NOMO-1 treated with dmso at 0.1 percent for 144 hours (cell line): ENCODE measurements at regions not wholly inside any gene's neighbourhood (a gene's known extent, or its start where the extent isn't known, plus 50 kb on each side); places are given as distances from the start of the nearest gene placed in this dataset.

Source experiments
- DNase-seq: peaks from one replicate; lab custom pipeline; 2025; ENCODE audit not compliant: unreplicated experiment; lab: John Stamatoyannopoulos, UW

DNA sequence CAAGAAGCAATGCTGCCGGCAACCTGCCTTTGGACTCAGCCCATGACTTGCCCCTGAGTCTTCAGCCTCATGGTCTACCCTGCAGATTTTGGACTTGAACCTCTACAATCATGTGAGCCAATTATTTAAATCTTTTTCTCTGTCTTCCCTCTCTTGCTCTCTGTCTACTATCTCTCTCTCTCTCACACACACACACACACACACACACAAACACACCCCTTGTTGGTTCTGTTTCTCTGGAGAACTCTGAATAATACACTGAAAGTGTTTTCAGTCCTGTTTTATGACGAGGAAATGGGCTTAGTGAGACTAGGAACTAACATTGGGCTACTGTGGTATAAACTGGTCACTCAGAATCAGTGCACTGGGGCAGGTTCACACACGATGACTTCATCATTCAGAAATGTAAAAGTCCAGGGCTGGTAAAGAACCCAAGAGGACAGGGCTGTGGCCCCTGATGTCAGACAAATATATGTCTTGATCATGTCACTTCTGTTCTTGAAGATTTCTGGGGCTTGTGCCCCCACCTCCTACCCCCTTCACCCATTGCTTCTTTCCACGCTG, 266.1 kb upstream of the SIX2 start:
- no peak for DNase-seq

DNA sequence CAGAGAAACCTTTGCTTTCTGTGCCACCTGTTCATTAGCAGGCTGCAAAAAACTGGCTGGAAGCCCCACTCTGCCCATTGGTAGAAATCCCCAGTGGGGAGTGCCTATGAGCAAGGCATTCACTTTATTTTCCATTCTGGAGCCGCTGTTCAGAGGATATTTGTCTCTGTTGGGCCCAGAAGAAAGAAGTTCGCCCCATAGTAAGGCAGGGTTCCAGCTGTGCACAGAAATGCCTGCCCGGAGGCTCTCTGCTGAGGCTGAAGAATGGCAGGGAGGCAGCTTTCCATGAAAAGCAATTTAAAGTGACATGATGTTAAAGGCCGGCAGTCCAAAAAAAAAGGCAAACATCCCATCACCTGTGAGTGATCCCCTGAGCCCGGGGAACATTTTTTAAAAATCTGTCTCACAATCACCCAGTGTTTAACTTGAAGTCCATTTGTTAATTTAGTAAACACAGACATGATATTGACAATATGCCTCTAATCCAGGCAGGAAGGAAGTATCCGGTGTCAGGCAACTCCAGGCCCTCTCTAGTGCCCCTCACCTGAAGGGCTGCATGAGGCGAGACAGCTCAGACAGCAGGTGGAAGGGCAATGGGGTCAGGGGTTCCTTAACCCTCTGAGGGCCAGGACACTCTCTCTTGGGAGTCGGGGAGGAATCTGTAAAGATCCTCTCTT, 265.1 kb upstream of the SIX2 start:
- no peak for DNase-seq

GRCh38 chr2:45273412-45274249, 264.4 kb upstream of the SIX2 start:
- DNase-seq: no peak

GRCh38 chr2:45272549-45273265, 263.5 kb upstream of the SIX2 start:
- DNase-seq: no peak

DNA sequence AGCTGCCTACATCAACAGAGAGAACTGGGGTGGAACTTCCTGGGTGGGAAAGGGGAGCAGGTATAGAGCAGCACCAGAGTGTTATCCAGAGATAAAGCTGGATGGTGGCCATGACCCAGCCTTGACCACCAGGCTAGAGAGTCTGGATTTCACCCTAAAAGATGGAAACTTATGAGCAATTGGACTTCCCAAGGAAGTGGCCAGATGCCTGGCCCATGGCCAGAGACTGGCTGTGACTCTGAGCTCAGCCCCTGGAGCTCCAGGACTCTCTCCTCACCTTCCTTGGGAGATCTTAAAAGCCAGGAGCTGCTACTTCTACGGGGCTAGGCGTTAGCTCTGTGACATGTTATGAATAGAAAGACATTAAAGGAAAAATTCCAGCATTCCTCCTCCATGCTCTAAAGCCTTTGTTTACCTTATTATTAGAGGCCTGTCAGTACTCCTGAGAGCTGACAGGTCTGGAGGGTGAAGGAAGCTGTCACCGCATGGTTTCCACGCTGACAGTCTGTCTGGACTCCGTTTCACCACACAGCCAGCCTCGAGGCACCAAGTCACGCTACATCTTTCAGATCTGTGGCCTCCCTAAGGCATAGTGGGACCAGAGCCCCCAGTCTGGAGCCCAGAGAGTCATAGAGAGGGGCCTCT, 260.0 kb upstream of the SIX2 start:
- DNase-seq: no peak

DNA sequence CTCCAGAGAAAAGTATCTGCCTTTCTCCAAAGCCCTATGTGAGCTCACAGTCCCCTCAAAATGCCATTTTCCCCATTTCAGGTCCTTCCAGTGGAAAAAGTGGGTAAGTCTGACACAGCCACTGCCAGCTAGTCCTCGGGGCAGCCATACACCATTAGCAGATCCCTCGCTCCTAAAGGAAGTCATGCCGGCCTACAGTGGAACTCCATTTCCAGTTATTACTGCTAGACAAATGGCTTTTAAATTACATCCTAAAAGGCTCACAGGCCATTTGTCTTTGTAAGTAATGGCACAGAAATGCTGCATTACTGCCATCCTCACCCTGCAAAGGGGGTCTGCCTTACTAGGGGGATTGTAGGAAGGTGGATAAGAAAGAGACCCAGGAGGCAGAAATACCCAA, 259.4 kb upstream of the SIX2 start:
- no peak for DNase-seq

DNA sequence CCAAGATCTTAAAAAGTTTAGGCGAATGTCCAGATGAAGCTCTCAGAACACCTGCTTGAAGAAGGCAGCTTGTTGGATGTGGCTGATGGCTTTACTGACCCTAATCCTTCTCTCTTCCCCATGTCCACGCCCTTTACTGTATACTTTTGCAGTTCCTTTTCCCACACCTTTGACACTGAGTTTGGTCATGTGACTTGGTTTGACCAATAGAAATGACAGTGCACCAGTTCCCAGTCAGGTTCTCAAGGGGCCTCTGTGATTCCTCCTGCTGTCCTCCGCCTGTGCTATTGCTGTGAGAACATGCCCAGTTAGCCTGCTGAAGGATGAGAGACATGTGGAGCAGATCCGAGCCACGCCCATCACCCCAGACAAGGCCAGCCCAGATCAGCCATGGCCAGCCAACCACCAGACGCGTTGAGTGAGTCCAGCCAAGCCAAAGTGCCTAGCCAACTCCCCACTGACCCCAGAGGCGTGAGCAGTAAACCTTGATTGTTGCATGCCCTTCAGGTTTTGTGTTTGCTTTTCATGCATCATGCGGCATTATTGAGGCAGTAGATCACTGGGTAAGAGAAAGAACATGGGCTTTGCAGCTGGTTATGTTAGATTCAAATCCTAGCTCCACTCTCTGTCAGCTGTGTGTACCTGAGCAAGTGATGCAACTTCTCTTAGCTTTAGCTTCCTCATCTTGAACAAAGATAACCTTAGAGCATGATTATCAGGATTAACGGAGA, 258.0 kb upstream of the SIX2 start:
- DNase-seq: no peak

DNA sequence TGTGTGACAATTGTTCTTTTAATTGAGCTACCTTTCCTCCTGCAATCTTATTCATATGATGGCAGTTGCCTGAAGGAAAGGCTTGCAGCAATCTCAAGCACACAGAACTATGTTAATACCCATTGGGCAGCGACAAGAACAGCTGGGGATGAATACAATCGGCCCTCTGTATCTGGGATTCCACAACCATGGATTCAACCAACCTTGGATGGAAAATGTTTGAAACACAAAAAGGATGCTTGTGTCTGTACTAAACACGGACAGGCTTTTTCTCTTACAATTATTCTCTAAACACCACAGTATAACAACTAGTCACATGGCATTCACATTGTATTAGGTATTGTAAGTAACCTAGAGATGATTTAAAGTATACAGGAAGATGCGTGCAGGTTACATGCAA, 256.1 kb upstream of the SIX2 start:
- DNase-seq: no peak

GRCh38 chr2:45264227-45265225, 255.3 kb upstream of the SIX2 start:
- DNase-seq: no peak

DNA sequence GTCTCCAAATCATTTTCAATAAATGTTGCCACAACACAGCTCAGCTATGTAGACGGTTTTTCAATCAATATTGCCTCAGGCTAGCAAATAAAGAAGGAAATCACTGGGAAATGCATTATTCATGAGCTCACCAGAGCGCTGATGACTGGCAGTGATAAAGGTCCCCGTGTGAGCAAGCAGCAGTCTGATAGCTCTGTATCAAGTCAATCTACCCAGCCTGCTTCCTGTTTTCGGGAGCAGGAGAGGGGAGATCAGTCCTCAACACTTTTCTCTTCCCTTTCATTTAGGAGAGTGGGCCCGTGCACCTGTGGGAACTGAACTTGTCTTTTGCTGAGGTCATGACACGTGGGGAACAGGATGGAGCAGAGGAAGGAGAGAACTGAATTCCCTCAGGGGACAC, 253.9 kb upstream of the SIX2 start:
- no peak for DNase-seq

GRCh38 chr2:45261746-45262145, 252.5 kb upstream of the SIX2 start:
- DNase-seq: no peak

- DNase-seq: no peak
Observed at GRCh38 chr2:45260946-45261345, 251.7 kb upstream of the SIX2 start.

DNA sequence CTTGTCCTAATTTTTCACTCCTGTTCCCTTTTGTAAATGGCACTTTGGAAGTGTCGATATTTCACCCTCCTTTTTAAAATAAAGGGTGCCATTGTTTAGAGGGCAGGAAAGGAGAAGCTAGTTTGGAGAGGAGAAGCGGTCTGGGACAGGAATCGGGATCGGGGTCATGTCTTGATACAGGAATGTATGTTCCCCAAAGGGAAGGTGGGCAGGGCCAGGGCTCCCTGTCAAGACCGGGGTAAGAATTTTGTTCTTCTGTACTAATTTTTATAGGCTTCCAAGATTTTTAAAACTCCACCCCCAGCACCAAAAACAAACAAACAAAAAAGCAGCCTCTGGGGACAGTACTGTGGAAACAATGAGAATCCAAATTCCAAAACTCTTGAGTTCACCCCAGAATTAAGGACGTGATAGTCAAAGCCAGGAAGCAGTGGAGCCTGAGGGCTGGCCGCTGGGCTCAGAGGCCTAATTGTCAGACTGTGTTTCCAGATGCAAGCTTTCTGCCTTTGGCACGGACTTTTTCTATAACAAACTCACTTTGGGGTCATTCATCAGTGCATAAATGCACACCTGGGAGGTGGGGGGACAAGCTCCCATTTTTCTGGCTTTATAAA, 250.4 kb upstream of the SIX2 start:
- no peak for DNase-seq

DNA sequence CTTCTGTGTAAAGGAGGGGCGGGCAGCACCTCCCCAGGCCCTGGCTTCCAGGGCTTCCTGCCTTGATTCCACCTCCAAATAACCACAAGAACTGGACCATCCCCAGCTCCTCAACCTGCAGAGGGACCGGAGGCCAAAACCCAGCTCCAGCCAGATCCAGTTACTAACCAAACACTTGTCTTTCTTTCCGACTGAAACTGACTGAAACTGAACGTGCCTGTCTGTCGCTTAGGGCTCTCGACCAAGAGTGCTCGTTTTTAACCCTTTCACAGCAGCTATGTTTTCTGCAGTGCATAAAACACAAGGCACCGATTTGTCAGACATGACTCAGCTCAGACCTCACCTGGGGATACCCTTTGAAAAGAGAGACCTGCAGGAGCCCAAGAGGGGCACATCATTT, 249.9 kb upstream of the SIX2 start:
- DNase-seq: no peak

DNA sequence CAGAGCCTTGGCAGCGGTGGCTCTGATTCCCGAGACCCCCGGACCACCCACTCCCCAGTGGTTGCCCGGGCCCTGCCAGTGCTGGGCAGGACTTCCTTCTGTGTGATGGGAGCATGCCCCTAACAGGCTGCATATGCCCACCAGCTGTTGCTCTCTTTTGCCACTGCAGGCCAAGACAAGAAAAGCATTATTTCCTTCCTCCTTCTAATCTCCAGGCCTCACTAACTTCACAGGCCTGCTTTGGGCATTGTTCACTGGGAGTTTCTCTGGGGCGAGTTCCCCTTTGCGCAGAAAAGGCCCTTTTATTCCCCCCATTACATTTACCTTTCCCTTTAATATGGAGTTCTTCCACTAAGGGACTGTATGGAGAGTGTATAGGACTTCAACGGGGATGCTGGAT, 249.1 kb upstream of the SIX2 start:
- no peak for DNase-seq

GRCh38 chr2:45257820-45258219, 248.6 kb upstream of the SIX2 start:
- no peak for DNase-seq

DNA sequence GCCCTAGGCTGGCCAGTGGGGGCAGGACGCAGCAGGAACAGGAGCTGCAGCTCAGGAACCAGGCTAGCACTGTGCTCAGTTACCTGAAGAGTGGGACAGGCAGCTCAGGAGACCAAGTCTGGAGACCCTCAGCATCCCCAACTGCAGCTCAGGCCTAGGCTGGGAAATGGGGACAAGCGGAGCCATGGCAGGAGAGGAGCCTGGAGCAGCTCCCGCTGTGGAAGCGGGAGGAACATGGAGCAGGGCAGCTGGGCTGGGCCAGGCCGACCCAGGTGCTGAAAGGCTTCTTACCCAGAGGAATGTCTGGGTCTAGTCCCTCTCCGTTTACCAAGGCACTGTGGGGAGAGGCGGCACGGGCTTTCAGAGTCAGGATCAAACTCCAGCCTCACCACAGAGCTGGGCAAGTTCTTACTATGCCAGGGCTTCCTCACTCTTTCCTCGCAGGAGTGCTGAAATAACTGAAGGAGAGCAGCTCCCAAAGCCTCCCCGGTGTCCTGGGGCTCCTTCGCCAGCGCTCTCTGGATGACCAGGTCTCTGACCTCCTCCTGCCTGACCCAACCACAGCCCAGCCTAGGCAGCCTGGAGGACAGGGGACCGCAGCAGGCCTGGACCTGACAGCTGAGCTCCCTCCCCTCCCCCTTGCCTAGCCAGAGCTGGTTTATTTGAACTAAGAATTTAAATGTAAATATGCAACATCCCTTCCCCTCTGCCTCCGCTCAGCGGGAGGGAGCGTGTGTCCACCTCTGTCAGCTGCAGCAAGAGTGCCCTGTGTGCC, 247.8 kb upstream of the SIX2 start:
- no peak for DNase-seq
